Kidney (tissue), 13 donors: ENCODE measurements at regions not wholly inside any gene's neighbourhood (a gene's known extent, or its start where the extent isn't known, plus 50 kb on each side); places are given as distances from the start of the nearest gene placed in this dataset.

ENCODE experiments used
- DNase-seq, 5 donors: peaks; one replicate each; pipeline ENCODE4 v3.0.0-alpha.2; 2013 to 2020
- FAIRE-seq: peaks from 2 replicates; lab custom pipeline; 2012; peaks lifted over from hg19 to GRCh38; lab: Jason Lieb, UNC
- H3K27ac ChIP-seq, 2 donors: one replicate each; pipeline ENCODE4 v1.7.0; 2013; ENCODE audit warnings: low read depth in 2 of 2, low read length in 2 of 2, inconsistent platforms in 1 of 2
- H3K27me3 ChIP-seq: one replicate; pipeline ENCODE4 v1.7.1; 2013; ENCODE audit warnings: low read length, inconsistent platforms; ENCODE audit not compliant: control insufficient read depth, insufficient read depth
- H3K36me3 ChIP-seq, 3 donors: one replicate each; pipeline versions ENCODE4 v1.7.0 to v1.7.1; 2013; ENCODE audit warnings: low read length in 3 of 3, control low read depth in 1 of 3, inconsistent platforms in 1 of 3; ENCODE audit not compliant: insufficient read depth in 3 of 3, control insufficient read depth in 2 of 3
- H3K4me1 ChIP-seq, 3 donors: one replicate each; pipeline versions ENCODE4 v1.7.0 to v1.7.1; 2013; ENCODE audit warnings: low read length in 3 of 3, inconsistent platforms in 1 of 3, low read depth in 1 of 3; ENCODE audit not compliant: control insufficient read depth in 2 of 3, insufficient read depth in 2 of 3
- H3K4me3 ChIP-seq, 3 donors: one replicate each; pipeline versions ENCODE4 v1.7.0 to v1.8.1; 2013; ENCODE audit warnings: low read length in 3 of 3, control low read depth in 1 of 3, inconsistent platforms in 1 of 3
- H3K9ac ChIP-seq, 3 donors: one replicate each; pipeline versions ENCODE4 v1.7.0 to v1.7.1; 2013; ENCODE audit warnings: low read length in 3 of 3, control low read depth in 1 of 3, inconsistent platforms in 1 of 3
- H3K9me3 ChIP-seq, 3 donors: one replicate each; pipeline versions ENCODE4 v1.7.0 to v1.7.1; 2013; ENCODE audit warnings: low read length in 3 of 3, control low read depth in 1 of 3, inconsistent platforms in 1 of 3; ENCODE audit not compliant: control insufficient read depth in 2 of 3, insufficient read depth in 1 of 3
- intact Hi-C: fragments of 100-400 bp; cut with DNase I; formaldehyde crosslinking; loops from one replicate; pipeline ENCODE4 v1.11.1; 2022
- TF ChIP-seq, protein P1 (sequence below): IDR thresholded peaks from 3 replicates; pipeline ENCODE4 v1.5.1; 2012; ENCODE audit warnings: mild to moderate bottlenecking, moderate library complexity, borderline replicate concordance; ENCODE audit not compliant: insufficient read depth; ENCODE audit errors: extremely low read depth
- donor health status: control.
- donor health status: control.
- donor health status: control.
- donor health status: control.
- donor health status: control.
- donor health status: DM: yes; HTN: yes; CAD: no.
- donor health status: Normal renal cell carcinoma (clear cell type).

DNA sequence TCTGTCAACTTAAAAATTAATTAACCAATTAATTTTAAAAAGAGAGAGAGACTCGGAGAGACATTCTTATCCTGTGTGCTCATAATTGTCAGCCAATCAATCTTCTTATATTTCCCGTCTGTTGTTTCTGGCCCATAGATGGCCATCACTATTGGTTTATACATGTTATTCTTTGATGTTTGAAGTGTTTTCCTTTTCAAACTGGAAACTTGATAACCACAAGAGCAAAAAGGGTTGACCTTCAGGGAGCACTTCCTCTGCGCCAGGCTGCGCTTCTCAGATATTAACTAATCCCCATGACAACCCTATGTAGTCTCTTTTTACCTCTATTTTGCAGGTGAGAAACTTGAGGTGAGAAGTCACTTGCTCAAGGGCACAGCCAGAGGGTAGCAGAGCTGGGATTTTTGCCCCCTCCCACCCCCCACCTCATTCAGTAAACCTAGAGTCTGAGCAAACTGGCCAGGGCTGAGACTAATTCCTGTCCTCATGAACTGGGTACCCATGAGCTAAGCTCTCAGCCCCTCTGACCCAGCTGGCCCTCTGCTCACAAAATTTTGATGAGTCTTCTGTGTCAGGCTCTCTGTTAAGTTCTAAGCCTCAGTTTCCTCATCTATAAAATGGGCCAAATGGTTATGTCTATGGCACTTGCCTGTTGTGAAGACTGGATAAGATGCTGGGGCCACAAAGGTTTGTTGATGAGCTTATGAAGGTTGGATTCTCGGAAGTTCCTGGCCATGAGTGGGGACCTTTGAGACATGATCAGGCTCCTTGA, 86.0 kb upstream of the SH3PXD2B start:
- H3K27ac ChIP-seq: no peak overlapping the region
- intact Hi-C loops: no loop called here
- DNase-seq (peak in 1 of 5 donors; percentile 11), FAIRE-seq (no peak)
- H3K27me3 ChIP-seq: no peaks in the 10 kb centered on the region
- no peaks in the 10 kb centered on the region for H3K4me1 ChIP-seq
- no peaks in the 10 kb centered on the region for H3K36me3 ChIP-seq
- TF ChIP-seq, protein P1, sequence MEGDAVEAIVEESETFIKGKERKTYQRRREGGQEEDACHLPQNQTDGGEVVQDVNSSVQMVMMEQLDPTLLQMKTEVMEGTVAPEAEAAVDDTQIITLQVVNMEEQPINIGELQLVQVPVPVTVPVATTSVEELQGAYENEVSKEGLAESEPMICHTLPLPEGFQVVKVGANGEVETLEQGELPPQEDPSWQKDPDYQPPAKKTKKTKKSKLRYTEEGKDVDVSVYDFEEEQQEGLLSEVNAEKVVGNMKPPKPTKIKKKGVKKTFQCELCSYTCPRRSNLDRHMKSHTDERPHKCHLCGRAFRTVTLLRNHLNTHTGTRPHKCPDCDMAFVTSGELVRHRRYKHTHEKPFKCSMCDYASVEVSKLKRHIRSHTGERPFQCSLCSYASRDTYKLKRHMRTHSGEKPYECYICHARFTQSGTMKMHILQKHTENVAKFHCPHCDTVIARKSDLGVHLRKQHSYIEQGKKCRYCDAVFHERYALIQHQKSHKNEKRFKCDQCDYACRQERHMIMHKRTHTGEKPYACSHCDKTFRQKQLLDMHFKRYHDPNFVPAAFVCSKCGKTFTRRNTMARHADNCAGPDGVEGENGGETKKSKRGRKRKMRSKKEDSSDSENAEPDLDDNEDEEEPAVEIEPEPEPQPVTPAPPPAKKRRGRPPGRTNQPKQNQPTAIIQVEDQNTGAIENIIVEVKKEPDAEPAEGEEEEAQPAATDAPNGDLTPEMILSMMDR: no peak
- H3K9ac ChIP-seq: no peak overlapping the region
- no peak overlapping the region for H3K4me3 ChIP-seq
- H3K9me3 ChIP-seq: no peaks in the 10 kb centered on the region

DNA sequence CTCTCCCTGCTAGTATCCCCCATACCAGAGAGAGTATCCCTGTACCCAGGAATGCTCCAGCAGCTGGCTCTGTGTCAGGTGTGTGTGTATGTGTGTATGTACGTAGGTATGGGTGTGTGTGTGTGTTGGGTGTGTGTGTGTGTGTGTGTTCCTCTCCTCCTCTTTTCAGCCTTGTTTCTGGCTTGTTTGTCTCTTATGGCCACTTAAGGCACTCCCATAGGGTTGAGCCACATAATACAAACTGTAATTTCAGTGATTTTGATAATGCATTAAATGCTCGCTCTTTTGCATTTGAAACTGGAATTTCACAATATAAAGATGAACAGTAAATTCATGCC, 80.8 kb upstream of the SH3PXD2B start:
- Histone ChIP-seq H3K27ac (no peak overlapping the region), H3K4me1 (no peaks in the 10 kb centered on the region), H3K9ac (no peak overlapping the region), H3K36me3 (no peaks in the 10 kb centered on the region), H3K9me3 (no peaks in the 10 kb centered on the region), H3K27me3 (no peaks in the 10 kb centered on the region), H3K4me3 (no peak overlapping the region)
- peak in 1 of 5 donors; percentile 39 for DNase-seq
- no peak for FAIRE-seq
- TF ChIP-seq, protein P1: no peak
- intact Hi-C loops: no loop called here

DNA sequence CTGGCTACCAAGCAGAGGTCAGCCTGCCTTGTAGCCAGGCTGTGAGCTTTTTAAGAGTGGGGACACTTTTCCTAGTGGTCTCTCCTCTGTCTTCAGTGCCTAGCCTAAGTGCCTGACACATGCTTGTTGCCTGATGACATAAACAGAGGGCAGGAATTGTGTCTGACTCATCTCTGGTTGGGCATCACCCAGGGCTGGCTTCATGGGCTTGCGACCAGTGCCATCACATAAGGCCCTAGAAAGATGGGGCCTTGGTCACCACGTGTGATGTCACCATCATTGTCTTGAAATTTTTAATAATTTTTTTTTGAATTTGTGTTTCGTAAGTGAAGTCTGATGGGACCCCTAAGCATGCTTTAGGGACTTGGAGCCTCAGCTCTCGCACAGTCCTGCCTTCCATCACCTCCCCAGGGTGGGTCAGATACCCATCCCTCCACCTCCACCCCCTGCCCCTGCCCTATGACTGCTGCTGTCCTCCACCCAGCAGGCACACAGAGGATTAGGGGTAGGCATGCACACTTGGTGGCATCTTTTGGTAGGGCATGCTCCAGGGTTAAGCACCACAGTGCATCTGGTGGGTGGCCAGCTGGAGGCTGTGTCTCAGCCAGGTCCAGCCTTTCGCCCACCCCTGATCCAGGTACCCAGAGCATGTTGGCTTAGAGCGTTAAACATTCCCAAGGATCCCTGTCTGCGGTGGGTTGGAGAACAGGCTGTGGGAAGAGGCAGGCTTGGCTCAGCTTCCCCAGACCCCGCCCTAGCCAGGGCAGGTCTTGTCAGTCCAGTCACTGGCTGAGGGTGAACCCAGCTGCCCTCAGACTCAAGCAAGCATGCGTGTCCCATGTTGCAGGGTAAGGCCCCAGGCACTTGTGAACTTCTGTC, 80.1 kb upstream of the SH3PXD2B start:
- intact Hi-C loops: no loop called here
- TF ChIP-seq, protein P1: no peak
- no peak overlapping the region for H3K9ac ChIP-seq
- H3K4me1 ChIP-seq: no peaks in the 10 kb centered on the region
- H3K36me3 ChIP-seq: no peaks in the 10 kb centered on the region
- H3K9me3 ChIP-seq: no peaks in the 10 kb centered on the region
- no peaks in the 10 kb centered on the region for H3K27me3 ChIP-seq
- H3K4me3 ChIP-seq: no peak overlapping the region
- H3K27ac ChIP-seq: no peak overlapping the region
- FAIRE-seq (no peak), DNase-seq (peak in 1 of 5 donors; percentile 25)
